HEK293 (cell line): ENCODE measurements at regions not wholly inside any gene's neighbourhood (a gene's known extent, or its start where the extent isn't known, plus 50 kb on each side); places are given as distances from the start of the nearest gene placed in this dataset.

Experiments
- CTCF ChIP-seq: fragments of 450-650 bp; formaldehyde crosslinking; IDR thresholded peaks from 2 replicates; pipeline ENCODE4 v1.5.1; 2016; ENCODE audit warnings: missing biosample characterization, missing genetic modification characterization
- TCF7L2 ChIP-seq: IDR thresholded peaks from 2 replicates; pipeline ENCODE4 v1.6.1; 2011; ENCODE audit warnings: low read depth, mild to moderate bottlenecking, inconsistent platforms, low read length, moderate library complexity, borderline replicate concordance
- ZNF350 ChIP-seq: fragments of 450-650 bp; formaldehyde crosslinking; IDR thresholded peaks from 2 replicates; pipeline ENCODE4 v1.5.0; 2017; ENCODE audit warnings: missing biosample characterization, mild to moderate bottlenecking, missing genetic modification characterization
- ZNF529 ChIP-seq: fragments of 450-650 bp; formaldehyde crosslinking; IDR thresholded peaks from 2 replicates; pipeline ENCODE4 v1.5.1; 2017; ENCODE audit warnings: missing genetic modification characterization, missing biosample characterization; ENCODE audit not compliant: insufficient replicate concordance
- ZNF571 ChIP-seq: fragments of 450-650 bp; formaldehyde crosslinking; IDR thresholded peaks from 2 replicates; pipeline ENCODE4 v1.5.0; 2017; ENCODE audit warnings: missing biosample characterization, missing genetic modification characterization
- ZNF707 ChIP-seq: fragments of 450-650 bp; formaldehyde crosslinking; IDR thresholded peaks from 2 replicates; pipeline ENCODE4 v1.5.1; 2016; ENCODE audit warnings: missing biosample characterization, missing genetic modification characterization
- ZNF777 ChIP-seq: fragments of 450-650 bp; formaldehyde crosslinking; IDR thresholded peaks from 2 replicates; pipeline ENCODE4 v1.5.1; 2017; ENCODE audit warnings: missing biosample characterization, missing genetic modification characterization, borderline replicate concordance
- ZSCAN30 ChIP-seq: fragments of 450-650 bp; IDR thresholded peaks from 2 replicates; pipeline ENCODE4 v1.5.1; 2018; ENCODE audit warnings: missing biosample characterization, mild to moderate bottlenecking, missing genetic modification characterization, moderate library complexity
- TF ChIP-seq, protein P1 (sequence below): fragments of 450-650 bp; formaldehyde crosslinking; IDR thresholded peaks from 2 replicates; pipeline ENCODE4 v1.5.1; 2016; ENCODE audit warnings: missing biosample characterization, missing genetic modification characterization

- no peak for TF ChIP-seq ZNF529 (tag by site-specific recombination)
- TF ChIP-seq CTCF (tag by site-specific recombination): no peak
- TF ChIP-seq ZNF571 (tag by site-specific recombination): no peak
- TF ChIP-seq TCF7L2: no peak
- no peak for TF ChIP-seq ZNF777 (tag by site-specific recombination)
- TF ChIP-seq ZSCAN30 (tag by site-specific recombination): no peak
- TF ChIP-seq, protein P1, sequence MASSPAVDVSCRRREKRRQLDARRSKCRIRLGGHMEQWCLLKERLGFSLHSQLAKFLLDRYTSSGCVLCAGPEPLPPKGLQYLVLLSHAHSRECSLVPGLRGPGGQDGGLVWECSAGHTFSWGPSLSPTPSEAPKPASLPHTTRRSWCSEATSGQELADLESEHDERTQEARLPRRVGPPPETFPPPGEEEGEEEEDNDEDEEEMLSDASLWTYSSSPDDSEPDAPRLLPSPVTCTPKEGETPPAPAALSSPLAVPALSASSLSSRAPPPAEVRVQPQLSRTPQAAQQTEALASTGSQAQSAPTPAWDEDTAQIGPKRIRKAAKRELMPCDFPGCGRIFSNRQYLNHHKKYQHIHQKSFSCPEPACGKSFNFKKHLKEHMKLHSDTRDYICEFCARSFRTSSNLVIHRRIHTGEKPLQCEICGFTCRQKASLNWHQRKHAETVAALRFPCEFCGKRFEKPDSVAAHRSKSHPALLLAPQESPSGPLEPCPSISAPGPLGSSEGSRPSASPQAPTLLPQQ (tag by site-specific recombination): no peak
- TF ChIP-seq ZNF350 (tag by site-specific recombination): no peak
- TF ChIP-seq ZNF707: no peak
Observed at GRCh38 chr11:15852179-15852578, 504.2 kb downstream of the SOX6 start.
